Left lung (tissue), 4 donors: ENCODE measurements at regions not wholly inside any gene's neighbourhood (a gene's known extent, or its start where the extent isn't known, plus 50 kb on each side); places are given as distances from the start of the nearest gene placed in this dataset.

Source experiments
- ATAC-seq: fragments of 200-7000 bp; cut with Tn5 transposase; one replicate; pipeline ENCODE4 v1.9.1; 2020; ENCODE audit warnings: moderate library complexity
- DNase-seq, 4 donors: peaks; one replicate each; pipeline ENCODE4 v3.0.0-alpha.2; 2013 to 2020
- H3K27ac ChIP-seq, 2 donors: fragments of 200-600 bp; sonication (generic) in 1 of 2; one replicate each; pipeline versions ENCODE4 v1.5.0 to v1.8.0; 2020 to 2021
- H3K27me3 ChIP-seq, 2 donors: fragments of 200-600 bp; sonication (generic) in 1 of 2; one replicate each; pipeline versions ENCODE4 v1.5.0 to v1.8.0; 2020 to 2021
- H3K36me3 ChIP-seq, 2 donors: fragments of 200-600 bp; sonication (generic) in 1 of 2; one replicate each; pipeline versions ENCODE4 v1.5.0 to v1.8.0; 2020 to 2021
- H3K4me1 ChIP-seq, 2 donors: fragments of 200-600 bp; one replicate each; pipeline ENCODE4 v1.8.0; 2021
- H3K4me3 ChIP-seq, 2 donors: fragments of 200-600 bp; sonication (generic) in 1 of 2; one replicate each; pipeline versions ENCODE4 v1.5.0 to v1.8.0; 2020 to 2021; ENCODE audit warnings: mild to moderate bottlenecking in 1 of 2
- H3K9me3 ChIP-seq, 2 donors: fragments of 200-600 bp; sonication (generic) in 1 of 2; one replicate each; pipeline versions ENCODE4 v1.5.0 to v1.8.0; 2020 to 2021
- intact Hi-C, 2 donors: fragments of 100-400 bp; cut with DNase I; formaldehyde crosslinking; loops; one replicate each; pipeline versions ENCODE4 v1.11.2 to v1.14.2; 2022
- TF ChIP-seq, protein P1 (sequence below), 2 donors: fragments of 200-600 bp; sonication (generic) in 1 of 2; IDR thresholded peaks; one replicate each; pipeline versions ENCODE4 v1.5.0 to v1.8.0; 2021; ENCODE audit warnings: antibody characterized with exemption in 2 of 2
- donor health status: DM: no; HTN: yes; CAD: no.
- donor health status: DM: no; HTN: no; CAD: no.

- Histone ChIP-seq H3K27me3 (no peaks in the 10 kb centered on the region), H3K36me3 (no peaks in the 10 kb centered on the region), H3K4me3 (no peak overlapping the region), H3K9me3 (no peaks in the 10 kb centered on the region), H3K27ac (no peak overlapping the region), H3K4me1 (no peaks in the 10 kb centered on the region)
- intact Hi-C loops: no loop called here
- DNase-seq: peak in 1 of 4 donors; percentile 36
- TF ChIP-seq, protein P1, sequence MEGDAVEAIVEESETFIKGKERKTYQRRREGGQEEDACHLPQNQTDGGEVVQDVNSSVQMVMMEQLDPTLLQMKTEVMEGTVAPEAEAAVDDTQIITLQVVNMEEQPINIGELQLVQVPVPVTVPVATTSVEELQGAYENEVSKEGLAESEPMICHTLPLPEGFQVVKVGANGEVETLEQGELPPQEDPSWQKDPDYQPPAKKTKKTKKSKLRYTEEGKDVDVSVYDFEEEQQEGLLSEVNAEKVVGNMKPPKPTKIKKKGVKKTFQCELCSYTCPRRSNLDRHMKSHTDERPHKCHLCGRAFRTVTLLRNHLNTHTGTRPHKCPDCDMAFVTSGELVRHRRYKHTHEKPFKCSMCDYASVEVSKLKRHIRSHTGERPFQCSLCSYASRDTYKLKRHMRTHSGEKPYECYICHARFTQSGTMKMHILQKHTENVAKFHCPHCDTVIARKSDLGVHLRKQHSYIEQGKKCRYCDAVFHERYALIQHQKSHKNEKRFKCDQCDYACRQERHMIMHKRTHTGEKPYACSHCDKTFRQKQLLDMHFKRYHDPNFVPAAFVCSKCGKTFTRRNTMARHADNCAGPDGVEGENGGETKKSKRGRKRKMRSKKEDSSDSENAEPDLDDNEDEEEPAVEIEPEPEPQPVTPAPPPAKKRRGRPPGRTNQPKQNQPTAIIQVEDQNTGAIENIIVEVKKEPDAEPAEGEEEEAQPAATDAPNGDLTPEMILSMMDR (IDR thresholded peaks at IDR 0.05): no peak
- ATAC-seq: no peak
Measured at GRCh38 chr13:89828506-89828905, 1519.0 kb upstream of the MIR17HG start.

DNA sequence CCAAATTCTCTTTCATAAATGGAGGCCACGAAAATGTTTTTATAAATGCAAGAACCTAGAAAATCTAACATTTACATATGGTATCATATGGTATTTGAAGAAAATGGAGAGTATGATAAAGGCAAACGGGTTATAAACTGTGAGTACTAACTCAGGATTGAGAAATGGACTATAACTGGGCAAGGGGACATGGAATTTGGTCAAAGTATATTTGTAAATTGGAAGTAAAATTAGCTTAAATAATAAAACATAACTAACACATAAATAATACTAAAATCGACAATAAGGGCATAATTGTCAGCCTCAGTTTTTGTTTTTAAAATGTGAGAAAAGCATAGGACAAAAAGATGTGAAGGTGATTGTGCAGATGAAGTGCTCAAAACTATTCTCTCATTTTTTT lies 1516.3 kb upstream of the MIR17HG start:
- TF ChIP-seq, protein P1 (IDR thresholded peaks at IDR 0.05): no peak
- Histone ChIP-seq H3K4me3 (no peak overlapping the region), H3K36me3 (no peaks in the 10 kb centered on the region), H3K4me1 (no peaks in the 10 kb centered on the region), H3K9me3 (no peaks in the 10 kb centered on the region), H3K27me3 (no peaks in the 10 kb centered on the region), H3K27ac (no peak overlapping the region)
- intact Hi-C loops: no loop called here
- no peak for DNase-seq
- ATAC-seq: no peak

- DNase-seq (no peak), ATAC-seq (no peak)
- H3K9me3 ChIP-seq: no peaks in the 10 kb centered on the region
- H3K4me1 ChIP-seq: no peaks in the 10 kb centered on the region
- no peak overlapping the region for H3K4me3 ChIP-seq
- no peaks in the 10 kb centered on the region for H3K36me3 ChIP-seq
- H3K27ac ChIP-seq: no peak overlapping the region
- TF ChIP-seq, protein P1 (IDR thresholded peaks at IDR 0.05): no peak
- H3K27me3 ChIP-seq: no peaks in the 10 kb centered on the region
- intact Hi-C loops: no loop called here
Measured at GRCh38 chr13:89832827-89833226, 1514.7 kb upstream of the MIR17HG start.

DNA sequence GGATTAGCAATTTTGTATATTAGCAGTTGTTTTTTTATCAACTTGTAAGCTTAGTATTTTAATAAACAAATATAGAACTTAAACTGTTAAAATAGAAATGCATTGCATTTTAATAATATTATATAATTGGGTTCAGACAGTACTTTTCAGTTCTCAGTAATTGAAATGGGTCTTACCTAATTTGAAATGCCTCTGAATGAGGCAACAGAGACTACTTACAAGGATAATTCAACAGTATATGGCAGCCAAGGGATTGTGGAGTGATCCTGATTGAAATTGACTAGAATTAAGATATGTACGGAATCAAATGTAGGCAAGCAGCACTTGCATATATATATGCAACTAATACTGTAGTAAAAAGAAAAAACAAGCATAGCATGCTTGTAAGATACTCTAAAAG lies 1503.9 kb upstream of the MIR17HG start:
- no peak for ATAC-seq
- Histone ChIP-seq H3K9me3 (peaks cover 0 to 5% of the 10 kb centered on the region in 2 donors), H3K27ac (no peak overlapping the region), H3K36me3 (no peaks in the 10 kb centered on the region), H3K27me3 (no peaks in the 10 kb centered on the region), H3K4me1 (no peaks in the 10 kb centered on the region), H3K4me3 (no peak overlapping the region)
- TF ChIP-seq, protein P1 (IDR thresholded peaks at IDR 0.05): no peak
- DNase-seq: no peak
- intact Hi-C loops: no loop called here

GRCh38 chr13:89845874-89846273 lies 1501.6 kb upstream of the MIR17HG start:
- Histone ChIP-seq H3K27me3 (no peaks in the 10 kb centered on the region), H3K4me3 (no peak overlapping the region), H3K9me3 (peaks cover 0 to 5% of the 10 kb centered on the region in 2 donors), H3K27ac (no peak overlapping the region), H3K4me1 (no peaks in the 10 kb centered on the region), H3K36me3 (no peaks in the 10 kb centered on the region)
- intact Hi-C loops: no loop called here
- DNase-seq (no peak), ATAC-seq (no peak)
- TF ChIP-seq, protein P1 (IDR thresholded peaks at IDR 0.05): no peak
